ENCODE measurements at regions not wholly inside any gene's neighbourhood (a gene's known extent, or its start where the extent isn't known, plus 50 kb on each side); places are given as distances from the start of the nearest gene placed in this dataset.

DNA sequence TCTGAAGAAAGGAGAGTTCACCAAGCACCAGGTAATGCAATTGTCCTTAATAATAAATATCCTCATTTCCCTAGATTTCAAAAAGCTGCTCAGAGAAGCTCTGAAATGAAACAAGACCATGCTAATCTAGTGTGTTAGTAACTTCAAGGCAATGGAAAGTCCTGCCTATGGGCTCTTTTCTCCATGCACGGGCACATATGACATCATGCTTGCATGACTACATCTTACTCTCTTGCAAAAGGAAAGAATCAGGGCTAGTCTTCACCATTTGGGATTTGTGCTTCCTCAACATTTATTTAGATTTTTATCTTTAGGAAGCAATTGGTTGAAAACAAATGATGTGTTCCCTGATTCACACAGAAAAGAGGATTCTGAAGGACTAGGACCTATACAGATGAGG, 204.0 kb upstream of the POU3F3 start:
- TF ChIP-seq, protein P1, sequence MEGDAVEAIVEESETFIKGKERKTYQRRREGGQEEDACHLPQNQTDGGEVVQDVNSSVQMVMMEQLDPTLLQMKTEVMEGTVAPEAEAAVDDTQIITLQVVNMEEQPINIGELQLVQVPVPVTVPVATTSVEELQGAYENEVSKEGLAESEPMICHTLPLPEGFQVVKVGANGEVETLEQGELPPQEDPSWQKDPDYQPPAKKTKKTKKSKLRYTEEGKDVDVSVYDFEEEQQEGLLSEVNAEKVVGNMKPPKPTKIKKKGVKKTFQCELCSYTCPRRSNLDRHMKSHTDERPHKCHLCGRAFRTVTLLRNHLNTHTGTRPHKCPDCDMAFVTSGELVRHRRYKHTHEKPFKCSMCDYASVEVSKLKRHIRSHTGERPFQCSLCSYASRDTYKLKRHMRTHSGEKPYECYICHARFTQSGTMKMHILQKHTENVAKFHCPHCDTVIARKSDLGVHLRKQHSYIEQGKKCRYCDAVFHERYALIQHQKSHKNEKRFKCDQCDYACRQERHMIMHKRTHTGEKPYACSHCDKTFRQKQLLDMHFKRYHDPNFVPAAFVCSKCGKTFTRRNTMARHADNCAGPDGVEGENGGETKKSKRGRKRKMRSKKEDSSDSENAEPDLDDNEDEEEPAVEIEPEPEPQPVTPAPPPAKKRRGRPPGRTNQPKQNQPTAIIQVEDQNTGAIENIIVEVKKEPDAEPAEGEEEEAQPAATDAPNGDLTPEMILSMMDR (IDR thresholded peaks at IDR 0.05): no peak
- TF ChIP-seq TAF1 (IDR thresholded peaks at IDR 0.05; ENCODE audit: borderline replicate concordance, low read depth, low read length): no peak
- TF ChIP-seq, protein P2, sequence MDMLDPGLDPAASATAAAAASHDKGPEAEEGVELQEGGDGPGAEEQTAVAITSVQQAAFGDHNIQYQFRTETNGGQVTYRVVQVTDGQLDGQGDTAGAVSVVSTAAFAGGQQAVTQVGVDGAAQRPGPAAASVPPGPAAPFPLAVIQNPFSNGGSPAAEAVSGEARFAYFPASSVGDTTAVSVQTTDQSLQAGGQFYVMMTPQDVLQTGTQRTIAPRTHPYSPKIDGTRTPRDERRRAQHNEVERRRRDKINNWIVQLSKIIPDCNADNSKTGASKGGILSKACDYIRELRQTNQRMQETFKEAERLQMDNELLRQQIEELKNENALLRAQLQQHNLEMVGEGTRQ (IDR thresholded peaks at IDR 0.05; ENCODE audit: borderline replicate concordance, low read depth, low read length): no peak
- no peak for TF ChIP-seq RXRA (IDR thresholded peaks at IDR 0.05; ENCODE audit: borderline replicate concordance, low read depth)
- no peak for TF ChIP-seq SMC3 (IDR thresholded peaks at IDR 0.05; ENCODE audit: low read depth, low read length)
- TF ChIP-seq RAD21 (IDR thresholded peaks at IDR 0.05; ENCODE audit: low read length): no peak
- TF ChIP-seq, protein P3, sequence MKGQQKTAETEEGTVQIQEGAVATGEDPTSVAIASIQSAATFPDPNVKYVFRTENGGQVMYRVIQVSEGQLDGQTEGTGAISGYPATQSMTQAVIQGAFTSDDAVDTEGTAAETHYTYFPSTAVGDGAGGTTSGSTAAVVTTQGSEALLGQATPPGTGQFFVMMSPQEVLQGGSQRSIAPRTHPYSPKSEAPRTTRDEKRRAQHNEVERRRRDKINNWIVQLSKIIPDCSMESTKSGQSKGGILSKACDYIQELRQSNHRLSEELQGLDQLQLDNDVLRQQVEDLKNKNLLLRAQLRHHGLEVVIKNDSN (IDR thresholded peaks at IDR 0.05; ENCODE audit: borderline replicate concordance, low read depth): no peak
- TF ChIP-seq MXI1 (IDR thresholded peaks at IDR 0.05; ENCODE audit: low read depth, low read length): no peak
- TF ChIP-seq EZH2phosphoT487 (IDR thresholded peaks at IDR 0.05; ENCODE audit: borderline replicate concordance, low read depth): no peak
